Stimulated activated naive CD8-positive, alpha-beta T cell treated with anti-CD3 and anti-CD28 coated beads, Interleukin-15, Interleukin-2, amounts not matched to agents 100 ng/mL and 50 ng/mL, for 24 hours (primary cell): ENCODE measurements at regions not wholly inside any gene's neighbourhood (a gene's known extent, or its start where the extent isn't known, plus 50 kb on each side); places are given as distances from the start of the nearest gene placed in this dataset.

ENCODE experiments used
- H3K27ac Mint-ChIP-seq: one replicate; pipeline ENCODE4 v1.8.0; 2021; ENCODE audit warnings: mild to moderate bottlenecking, mixed read lengths
- H3K27me3 Mint-ChIP-seq: one replicate; pipeline ENCODE4 v1.8.0; 2021; ENCODE audit warnings: mixed read lengths
- H3K36me3 Mint-ChIP-seq: one replicate; pipeline ENCODE4 v1.8.0; 2021; ENCODE audit warnings: low read depth, mixed read lengths
- H3K4me1 Mint-ChIP-seq: one replicate; pipeline ENCODE4 v1.8.0; 2021; ENCODE audit warnings: low read depth, mixed read lengths
- H3K4me3 Mint-ChIP-seq: one replicate; pipeline ENCODE4 v1.8.0; 2021; ENCODE audit warnings: mild to moderate bottlenecking, mixed read lengths
- H3K9me3 Mint-ChIP-seq: one replicate; pipeline ENCODE4 v1.8.0; 2021; ENCODE audit warnings: mixed read lengths

DNA sequence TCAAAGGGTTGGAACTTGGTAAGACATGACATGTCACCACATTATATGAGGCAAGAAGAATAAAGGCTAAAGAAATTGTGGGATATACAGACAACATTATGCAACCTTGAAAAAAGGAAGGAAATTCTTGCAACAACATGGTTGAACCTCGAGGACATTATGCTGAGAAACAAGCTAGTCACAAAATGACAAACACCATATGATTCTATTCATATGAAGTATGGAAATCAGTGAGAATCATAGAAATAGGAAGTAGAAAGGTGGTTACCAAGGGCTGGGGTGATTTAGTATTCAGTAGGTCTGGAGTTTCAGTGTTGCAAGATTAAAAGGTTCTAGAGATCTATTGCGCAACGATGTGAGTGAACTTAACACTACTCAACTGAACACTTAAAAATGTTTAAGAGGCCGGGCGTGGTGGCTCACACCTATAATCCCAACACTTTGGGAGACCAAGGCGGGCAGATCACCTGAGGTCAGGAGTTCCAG is 126.9 kb upstream of the TBX20 start:
- H3K4me1 Mint-ChIP-seq = no peaks in the 10 kb centered on the region
- peaks cover 13% of the 10 kb centered on the region for H3K27me3 Mint-ChIP-seq
- H3K36me3 Mint-ChIP-seq = no peaks in the 10 kb centered on the region
- H3K9me3 Mint-ChIP-seq = no peaks in the 10 kb centered on the region
- H3K27ac Mint-ChIP-seq = no peak overlapping the region
- H3K4me3 Mint-ChIP-seq = no peak overlapping the region

GRCh38 chr7:35379481-35379880 is 125.6 kb upstream of the TBX20 start:
- H3K4me3 Mint-ChIP-seq = no peak overlapping the region
- H3K27me3 Mint-ChIP-seq = peaks cover 17% of the 10 kb centered on the region
- H3K9me3 Mint-ChIP-seq = peaks cover 5% of the 10 kb centered on the region
- no peaks in the 10 kb centered on the region for H3K4me1 Mint-ChIP-seq
- H3K27ac Mint-ChIP-seq = no peak overlapping the region
- no peaks in the 10 kb centered on the region for H3K36me3 Mint-ChIP-seq

GRCh38 chr7:35375516-35375915 is 121.6 kb upstream of the TBX20 start:
- H3K4me3 Mint-ChIP-seq = no peak overlapping the region
- H3K36me3 Mint-ChIP-seq = no peaks in the 10 kb centered on the region
- no peaks in the 10 kb centered on the region for H3K4me1 Mint-ChIP-seq
- H3K9me3 Mint-ChIP-seq = peaks cover 12% of the 10 kb centered on the region
- no peak overlapping the region for H3K27ac Mint-ChIP-seq
- peaks cover 17% of the 10 kb centered on the region for H3K27me3 Mint-ChIP-seq

- no peak overlapping the region for H3K27ac Mint-ChIP-seq
- no peak overlapping the region for H3K4me3 Mint-ChIP-seq
- no peaks in the 10 kb centered on the region for H3K36me3 Mint-ChIP-seq
- peaks cover 12% of the 10 kb centered on the region for H3K9me3 Mint-ChIP-seq
- peaks cover 16% of the 10 kb centered on the region for H3K27me3 Mint-ChIP-seq
- H3K4me1 Mint-ChIP-seq = no peaks in the 10 kb centered on the region
Observed at GRCh38 chr7:35374858-35375257, 121.0 kb upstream of the TBX20 start.

GRCh38 chr7:35371221-35371620 is 117.3 kb upstream of the TBX20 start:
- Mint-ChIP-seq H3K4me3 (no peak overlapping the region), H3K36me3 (no peaks in the 10 kb centered on the region), H3K27me3 (peaks cover 12% of the 10 kb centered on the region), H3K27ac (no peak overlapping the region), H3K4me1 (no peaks in the 10 kb centered on the region), H3K9me3 (peaks cover 12% of the 10 kb centered on the region)

GRCh38 chr7:35370687-35371086 is 116.8 kb upstream of the TBX20 start:
- H3K9me3 Mint-ChIP-seq = peaks cover 12% of the 10 kb centered on the region
- no peak overlapping the region for H3K4me3 Mint-ChIP-seq
- H3K27ac Mint-ChIP-seq = no peak overlapping the region
- no peaks in the 10 kb centered on the region for H3K4me1 Mint-ChIP-seq
- peaks cover 12% of the 10 kb centered on the region for H3K27me3 Mint-ChIP-seq
- H3K36me3 Mint-ChIP-seq = no peaks in the 10 kb centered on the region

DNA sequence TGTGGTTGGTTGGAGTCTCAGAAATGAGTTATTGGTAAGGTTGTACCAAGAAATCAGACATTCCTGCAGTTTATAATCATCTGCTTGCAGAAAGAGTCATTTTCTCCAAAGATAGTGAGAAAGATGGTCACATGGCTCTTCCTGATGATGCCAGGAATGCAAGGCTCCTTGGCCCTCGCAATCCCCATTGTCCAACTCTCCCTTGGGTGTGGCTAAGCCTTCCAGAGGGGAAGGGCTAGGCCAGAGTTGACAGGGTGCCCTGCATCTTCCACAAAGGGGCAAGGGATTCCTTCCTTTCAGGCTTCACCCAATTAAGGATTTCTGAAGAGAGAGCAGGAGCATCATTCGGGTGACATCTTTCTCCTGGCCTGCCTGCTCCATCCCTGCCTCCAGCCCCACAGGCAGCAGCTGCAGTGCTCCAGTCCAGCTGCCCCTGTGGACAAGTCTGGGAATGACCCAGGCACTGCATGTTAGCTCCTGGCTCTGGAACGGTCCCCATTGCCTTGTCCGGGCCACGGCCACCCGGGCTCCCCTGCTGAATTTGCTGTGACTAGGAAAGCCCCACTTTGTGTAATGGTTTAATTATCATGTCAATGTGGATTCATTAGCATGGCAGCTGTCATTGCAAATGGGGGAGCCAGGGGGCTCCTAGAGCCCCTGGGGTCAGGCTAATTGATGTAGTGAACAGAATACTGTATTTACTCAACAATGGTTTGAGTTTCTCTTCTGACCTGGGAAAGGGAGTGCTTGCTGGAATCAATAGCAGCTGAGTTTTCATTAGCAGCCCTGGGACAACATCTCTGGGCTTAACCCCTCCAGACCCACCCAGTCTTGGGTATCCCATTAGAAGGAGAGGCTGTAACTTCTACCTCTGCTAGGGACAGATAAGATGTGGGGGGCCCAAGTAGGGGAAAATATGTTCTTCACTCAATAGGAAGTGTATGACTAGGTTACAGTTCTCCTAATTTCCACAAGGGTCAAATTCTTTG is 112.6 kb upstream of the TBX20 start:
- H3K4me1 Mint-ChIP-seq = no peaks in the 10 kb centered on the region
- no peaks in the 10 kb centered on the region for H3K9me3 Mint-ChIP-seq
- no peak overlapping the region for H3K4me3 Mint-ChIP-seq
- peaks cover 4% of the 10 kb centered on the region for H3K27me3 Mint-ChIP-seq
- no peak overlapping the region for H3K27ac Mint-ChIP-seq
- no peaks in the 10 kb centered on the region for H3K36me3 Mint-ChIP-seq

DNA sequence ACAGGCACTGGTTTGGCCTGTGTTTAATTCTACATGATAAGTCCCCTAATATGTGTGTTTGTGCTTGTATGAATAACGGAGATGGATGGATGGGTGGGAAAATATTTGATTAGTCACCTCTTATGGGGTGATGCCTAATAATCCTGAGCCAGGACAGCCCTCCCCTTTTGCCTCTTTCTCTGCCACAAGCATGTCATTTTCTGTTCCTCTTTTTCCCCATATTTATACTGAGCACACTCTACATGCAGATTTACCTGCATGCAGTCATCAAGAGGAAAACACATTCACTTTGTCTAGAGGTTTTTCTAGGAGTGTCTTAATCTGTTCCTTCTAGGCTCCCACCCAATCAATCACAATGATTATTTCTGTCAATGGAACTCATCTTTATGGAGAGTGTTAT is 111.6 kb upstream of the TBX20 start:
- no peaks in the 10 kb centered on the region for H3K4me1 Mint-ChIP-seq
- no peak overlapping the region for H3K4me3 Mint-ChIP-seq
- no peaks in the 10 kb centered on the region for H3K9me3 Mint-ChIP-seq
- H3K27me3 Mint-ChIP-seq = peaks cover 7% of the 10 kb centered on the region
- H3K27ac Mint-ChIP-seq = no peak overlapping the region
- no peaks in the 10 kb centered on the region for H3K36me3 Mint-ChIP-seq

DNA sequence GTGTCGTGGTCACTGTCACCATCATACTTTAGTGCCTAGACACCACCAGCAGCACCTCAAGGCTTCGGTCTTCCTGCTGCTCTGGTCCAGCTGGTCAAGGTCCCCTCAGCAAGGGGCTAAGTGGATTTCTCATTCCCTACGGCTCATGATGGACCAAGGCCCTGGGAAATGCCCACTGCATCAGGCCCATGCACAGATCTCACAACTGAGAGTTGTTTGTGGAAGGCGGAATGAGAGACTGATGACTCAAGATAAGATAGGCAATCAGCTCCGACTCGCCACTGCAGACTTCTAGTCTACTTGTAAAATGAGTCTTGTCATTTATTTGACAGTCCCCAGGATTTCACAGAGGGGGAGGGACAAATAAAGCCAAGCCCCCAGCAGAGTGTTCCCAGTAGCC is 108.4 kb upstream of the TBX20 start:
- H3K9me3 Mint-ChIP-seq = no peaks in the 10 kb centered on the region
- H3K4me3 Mint-ChIP-seq = no peak overlapping the region
- no peaks in the 10 kb centered on the region for H3K4me1 Mint-ChIP-seq
- H3K27me3 Mint-ChIP-seq = peaks cover 12% of the 10 kb centered on the region
- H3K36me3 Mint-ChIP-seq = no peaks in the 10 kb centered on the region
- H3K27ac Mint-ChIP-seq = no peak overlapping the region

DNA sequence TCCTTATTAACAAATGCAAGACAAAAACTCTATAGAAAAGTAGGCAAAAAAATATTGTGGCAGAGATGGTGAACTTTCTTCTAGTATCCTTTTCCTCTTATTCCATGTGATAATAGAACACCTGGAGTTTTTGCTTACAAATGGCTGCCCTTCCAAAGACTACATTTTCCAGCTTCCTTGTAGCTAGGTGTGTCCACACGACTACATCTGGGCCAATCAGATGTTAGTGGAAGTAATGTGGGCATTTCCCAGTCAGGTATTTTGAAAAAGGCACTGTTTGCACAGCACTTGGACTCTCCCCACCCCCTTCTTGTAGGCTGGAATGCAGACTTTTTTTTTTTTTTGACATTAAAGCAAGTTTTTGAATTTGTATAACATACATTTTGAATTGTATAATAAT is 105.5 kb upstream of the TBX20 start:
- no peak overlapping the region for H3K4me3 Mint-ChIP-seq
- H3K36me3 Mint-ChIP-seq = no peaks in the 10 kb centered on the region
- no peaks in the 10 kb centered on the region for H3K9me3 Mint-ChIP-seq
- peaks cover 28% of the 10 kb centered on the region for H3K27me3 Mint-ChIP-seq
- no peak overlapping the region for H3K27ac Mint-ChIP-seq
- no peaks in the 10 kb centered on the region for H3K4me1 Mint-ChIP-seq

- Mint-ChIP-seq H3K4me1 (no peaks in the 10 kb centered on the region), H3K36me3 (no peaks in the 10 kb centered on the region), H3K4me3 (no peak overlapping the region)
Observed at GRCh38 chr7:35356495-35356894, 102.6 kb upstream of the TBX20 start.

GRCh38 chr7:35355911-35356310 is 102.0 kb upstream of the TBX20 start:
- H3K27ac Mint-ChIP-seq = no peak overlapping the region
- no peaks in the 10 kb centered on the region for H3K36me3 Mint-ChIP-seq
- no peaks in the 10 kb centered on the region for H3K4me1 Mint-ChIP-seq
- H3K9me3 Mint-ChIP-seq = no peaks in the 10 kb centered on the region
- no peak overlapping the region for H3K4me3 Mint-ChIP-seq
- peaks cover 28% of the 10 kb centered on the region for H3K27me3 Mint-ChIP-seq

More at GRCh38 chr7:35356495-35356894, 102.6 kb upstream of the TBX20 start:
- Mint-ChIP-seq H3K27me3 (peaks cover 28% of the 10 kb centered on the region), H3K9me3 (no peaks in the 10 kb centered on the region), H3K27ac (no peak overlapping the region)

DNA sequence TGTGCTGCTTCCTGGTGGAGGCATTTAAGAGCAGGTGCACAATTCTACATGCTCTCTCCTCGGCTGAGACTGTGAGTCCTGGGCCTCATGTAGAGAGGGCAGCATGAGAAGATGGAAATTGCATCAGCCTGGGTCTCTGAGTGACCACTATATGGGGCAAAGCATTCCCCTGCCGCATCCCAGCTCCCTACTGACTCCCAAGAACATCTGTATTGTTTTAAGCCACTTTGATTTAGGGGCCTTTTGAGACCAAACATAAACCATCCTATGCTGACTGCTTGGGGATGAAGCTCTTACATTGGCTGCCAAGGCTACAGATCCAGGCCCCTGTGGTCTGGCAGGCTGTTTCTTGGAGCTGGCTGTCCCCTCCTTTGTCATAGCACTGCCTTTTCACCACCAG is 101.3 kb upstream of the TBX20 start:
- Mint-ChIP-seq H3K27ac (no peak overlapping the region), H3K4me1 (no peaks in the 10 kb centered on the region), H3K27me3 (peaks cover 26% of the 10 kb centered on the region), H3K4me3 (no peak overlapping the region), H3K36me3 (no peaks in the 10 kb centered on the region), H3K9me3 (no peaks in the 10 kb centered on the region)

GRCh38 chr7:35353481-35353880 is 99.6 kb upstream of the TBX20 start:
- H3K9me3 Mint-ChIP-seq = no peaks in the 10 kb centered on the region
- H3K4me1 Mint-ChIP-seq = no peaks in the 10 kb centered on the region
- H3K4me3 Mint-ChIP-seq = no peak overlapping the region
- H3K36me3 Mint-ChIP-seq = no peaks in the 10 kb centered on the region
- no peak overlapping the region for H3K27ac Mint-ChIP-seq
- H3K27me3 Mint-ChIP-seq = peaks cover 30% of the 10 kb centered on the region

DNA sequence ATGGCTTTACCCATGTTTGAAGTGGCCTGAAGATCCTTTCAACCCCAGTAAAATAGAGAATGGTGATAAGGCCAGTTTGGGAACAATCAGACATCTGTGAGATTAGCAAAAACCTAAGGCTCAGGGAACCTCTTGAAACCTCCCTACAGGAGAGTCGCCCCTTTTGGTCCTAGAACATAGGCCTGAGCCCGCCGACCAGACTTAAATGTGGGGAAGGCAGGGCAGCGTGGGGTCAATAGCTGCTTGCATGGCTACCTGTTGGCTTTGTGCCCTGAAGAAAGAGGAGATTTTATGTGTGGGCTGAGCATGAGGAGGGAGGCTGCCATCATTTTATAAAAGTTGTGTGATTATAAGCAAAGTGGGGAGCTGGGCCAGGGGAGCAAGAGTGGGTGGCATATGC is 97.6 kb upstream of the TBX20 start:
- Mint-ChIP-seq H3K36me3 (no peaks in the 10 kb centered on the region), H3K27me3 (peaks cover 19% of the 10 kb centered on the region), H3K27ac (no peak overlapping the region), H3K4me3 (no peak overlapping the region), H3K9me3 (no peaks in the 10 kb centered on the region), H3K4me1 (no peaks in the 10 kb centered on the region)
